Renal pelvis (tissue), 1 donor: ENCODE measurements at regions not wholly inside any gene's neighbourhood (a gene's known extent, or its start where the extent isn't known, plus 50 kb on each side); places are given as distances from the start of the nearest gene placed in this dataset.

Source experiments
- DNase-seq: peaks from one replicate; pipeline ENCODE4 v3.0.0-alpha.2; 2013

DNA sequence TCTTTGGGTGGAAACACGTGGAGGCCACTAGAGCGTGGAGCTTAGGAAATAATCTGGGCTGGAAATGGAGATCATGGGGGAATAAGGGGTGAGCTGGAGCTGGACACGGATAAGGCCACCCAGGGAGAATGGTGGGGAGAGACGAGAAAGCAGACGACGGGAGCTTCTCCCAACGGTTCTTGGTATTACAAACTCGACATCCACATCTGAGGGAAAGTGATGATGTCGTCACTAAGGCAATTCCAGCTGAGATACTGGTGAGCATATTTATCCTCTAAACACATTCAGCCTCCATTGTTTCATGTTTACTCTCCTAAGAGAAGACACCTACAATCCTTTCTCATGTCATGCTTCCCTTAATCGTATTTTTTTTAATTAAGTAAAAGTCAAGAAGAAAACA, 50.2 kb upstream of the SNX9 start:
- DNase-seq: no peak
